ENCODE measurements at regions not wholly inside any gene's neighbourhood (a gene's known extent, or its start where the extent isn't known, plus 50 kb on each side); places are given as distances from the start of the nearest gene placed in this dataset.

- no peak for TF ChIP-seq EP300 (IDR thresholded peaks at IDR 0.05; ENCODE audit: borderline replicate concordance in 1 of 2, low read depth in 2 of 2, low read length in 2 of 2)
- TF ChIP-seq RNF2 (IDR thresholded peaks at IDR 0.05; ENCODE audit: borderline replicate concordance, low read depth, low read length, missing control alignments, poor library complexity, severe bottlenecking), result no peak
- TF ChIP-seq FOSL1 (IDR thresholded peaks at IDR 0.05; ENCODE audit: insufficient read depth, low read depth, low read length), result no peak
- TF ChIP-seq TAF1 (IDR thresholded peaks at IDR 0.05; ENCODE audit: low read depth, low read length), result no peak
- TF ChIP-seq YY1 (IDR thresholded peaks at IDR 0.05; ENCODE audit: low read depth, low read length), result no peak
- no peak for TF ChIP-seq POU5F1 (IDR thresholded peaks at IDR 0.05; ENCODE audit: low read depth, low read length)
- TF ChIP-seq ZNF274 (IDR thresholded peaks at IDR 0.05; ENCODE audit: borderline replicate concordance, extremely low read depth, low read length), result no peak
- no peak for TF ChIP-seq EGR1 (IDR thresholded peaks at IDR 0.05; ENCODE audit: borderline replicate concordance, low read depth, low read length)
- no peak for TF ChIP-seq ASH2L (IDR thresholded peaks at IDR 0.05; ENCODE audit: low read length)
- no peak for TF ChIP-seq CEBPB (IDR thresholded peaks at IDR 0.05; ENCODE audit: low read depth, low read length)
These were observed 322.3 kb downstream of the LNPK start (continued) for GRCh38 chr2:175679728-175680127.

All from H1 (cell line).